Central memory CD8-positive, alpha-beta T cell (primary cell): ENCODE measurements at regions not wholly inside any gene's neighbourhood (a gene's known extent, or its start where the extent isn't known, plus 50 kb on each side); places are given as distances from the start of the nearest gene placed in this dataset.
"Not testable (repeated sequence)": the region's sequence is repeated elsewhere in the genome, so short reads cannot be mapped to it uniquely, and the experiment has no call there.

ENCODE experiments used
- ATAC-seq: fragments of 150-1000 bp; cut with Tn5 transposase; replicated peaks from 2 replicates; pipeline ENCODE4 v1.10.0; 2022; ENCODE audit warnings: mild to moderate bottlenecking, moderate FRiP score, moderate number of reproducible peaks; ENCODE audit not compliant: poor library complexity, severe bottlenecking; ENCODE audit errors: extremely low read depth
- DNase-seq, 2 donors: peaks; one replicate each; pipeline ENCODE4 v3.0.0; 2021; ENCODE audit warnings: low spot score in 2 of 2
- H3K27ac Mint-ChIP-seq: one replicate; pipeline ENCODE4 v1.8.0; 2022; ENCODE audit warnings: low read depth, mild to moderate bottlenecking, moderate library complexity, mixed read lengths
- H3K27me3 Mint-ChIP-seq: one replicate; pipeline ENCODE4 v1.8.0; 2022; ENCODE audit warnings: mixed read lengths
- H3K36me3 Mint-ChIP-seq: one replicate; pipeline ENCODE4 v1.8.0; 2022; ENCODE audit warnings: mild to moderate bottlenecking, moderate library complexity, mixed read lengths; ENCODE audit not compliant: insufficient read depth
- H3K4me1 Mint-ChIP-seq: one replicate; pipeline ENCODE4 v1.8.0; 2022; ENCODE audit warnings: mixed read lengths
- H3K4me3 Mint-ChIP-seq: one replicate; pipeline ENCODE4 v1.8.0; 2022; ENCODE audit warnings: mild to moderate bottlenecking, moderate library complexity, mixed read lengths
- H3K9me3 Mint-ChIP-seq: one replicate; pipeline ENCODE4 v1.8.0; 2022; ENCODE audit warnings: mixed read lengths

- H3K27me3 Mint-ChIP-seq: no peaks in the 10 kb centered on the region
- no peaks in the 10 kb centered on the region for H3K36me3 Mint-ChIP-seq
- no peaks in the 10 kb centered on the region for H3K9me3 Mint-ChIP-seq
- H3K27ac Mint-ChIP-seq: no peak overlapping the region
- no peaks in the 10 kb centered on the region for H3K4me1 Mint-ChIP-seq
- no peak overlapping the region for H3K4me3 Mint-ChIP-seq
- ATAC-seq: no peak
- DNase-seq: no peak
Observed at GRCh38 chr6:160863782-160864181, 127.8 kb upstream of the MAP3K4 start.

GRCh38 chr6:160871320-160871719, 120.2 kb upstream of the MAP3K4 start:
- Mint-ChIP-seq H3K27ac (no peak overlapping the region), H3K36me3 (no peaks in the 10 kb centered on the region), H3K27me3 (peaks cover 35% of the 10 kb centered on the region), H3K4me1 (no peaks in the 10 kb centered on the region), H3K4me3 (no peak overlapping the region), H3K9me3 (no peaks in the 10 kb centered on the region)
- DNase-seq (no peak), ATAC-seq (no peak)

- Mint-ChIP-seq H3K27ac (no peak overlapping the region), H3K9me3 (no peaks in the 10 kb centered on the region), H3K4me3 (no peak overlapping the region), H3K27me3 (peaks cover 36% of the 10 kb centered on the region), H3K36me3 (no peaks in the 10 kb centered on the region), H3K4me1 (no peaks in the 10 kb centered on the region)
- no peak for DNase-seq
- ATAC-seq: no peak
Observed at GRCh38 chr6:160881148-160881808, 110.3 kb upstream of the MAP3K4 start.

- Mint-ChIP-seq H3K27me3 (peaks cover 36% of the 10 kb centered on the region), H3K4me3 (no peak overlapping the region), H3K36me3 (no peaks in the 10 kb centered on the region), H3K27ac (no peak overlapping the region), H3K9me3 (no peaks in the 10 kb centered on the region), H3K4me1 (no peaks in the 10 kb centered on the region)
- ATAC-seq (no peak), DNase-seq (no peak)
Observed at GRCh38 chr6:160882006-160882405, 109.6 kb upstream of the MAP3K4 start.

- Mint-ChIP-seq H3K4me1 (no peaks in the 10 kb centered on the region), H3K27ac (no peak overlapping the region), H3K36me3 (no peaks in the 10 kb centered on the region), H3K27me3 (peaks cover 34% of the 10 kb centered on the region), H3K4me3 (no peak overlapping the region), H3K9me3 (no peaks in the 10 kb centered on the region)
- DNase-seq (no peak), ATAC-seq (no peak)
Observed at GRCh38 chr6:160882791-160883279, 108.7 kb upstream of the MAP3K4 start.

GRCh38 chr6:160883560-160883959, 108.0 kb upstream of the MAP3K4 start:
- H3K9me3 Mint-ChIP-seq: no peaks in the 10 kb centered on the region
- no peaks in the 10 kb centered on the region for H3K36me3 Mint-ChIP-seq
- peaks cover 27% of the 10 kb centered on the region for H3K27me3 Mint-ChIP-seq
- DNase-seq (no peak), ATAC-seq (no peak)
- H3K27ac Mint-ChIP-seq: no peak overlapping the region
- H3K4me3 Mint-ChIP-seq: no peak overlapping the region
- no peaks in the 10 kb centered on the region for H3K4me1 Mint-ChIP-seq

- H3K9me3 Mint-ChIP-seq: no peaks in the 10 kb centered on the region
- peaks cover 23% of the 10 kb centered on the region for H3K27me3 Mint-ChIP-seq
- no peak for ATAC-seq
- no peak overlapping the region for H3K4me3 Mint-ChIP-seq
- H3K4me1 Mint-ChIP-seq: no peaks in the 10 kb centered on the region
- no peaks in the 10 kb centered on the region for H3K36me3 Mint-ChIP-seq
- no peak overlapping the region for H3K27ac Mint-ChIP-seq
- DNase-seq: no peak
Observed at GRCh38 chr6:160883999-160884398, 107.6 kb upstream of the MAP3K4 start.

- not testable (repeated sequence) for H3K4me1 Mint-ChIP-seq, ATAC-seq, H3K4me3 Mint-ChIP-seq, DNase-seq, H3K27ac Mint-ChIP-seq, H3K9me3 Mint-ChIP-seq, H3K36me3 Mint-ChIP-seq
- H3K27me3 Mint-ChIP-seq: peaks cover 39% of the 10 kb centered on the region
Observed at GRCh38 chr6:160889148-160889547, 102.4 kb upstream of the MAP3K4 start.

GRCh38 chr6:160891690-160892089, 99.9 kb upstream of the MAP3K4 start:
- Mint-ChIP-seq H3K36me3 (no peaks in the 10 kb centered on the region), H3K27me3 (peaks cover 54% of the 10 kb centered on the region), H3K4me1 (no peaks in the 10 kb centered on the region), H3K27ac (no peak overlapping the region), H3K4me3 (no peak overlapping the region), H3K9me3 (no peaks in the 10 kb centered on the region)
- no peak for DNase-seq
- ATAC-seq: no peak

- Mint-ChIP-seq H3K27ac (no peak overlapping the region), H3K4me1 (no peaks in the 10 kb centered on the region), H3K36me3 (no peaks in the 10 kb centered on the region), H3K27me3 (peaks cover 56% of the 10 kb centered on the region), H3K4me3 (no peak overlapping the region), H3K9me3 (no peaks in the 10 kb centered on the region)
- no peak for DNase-seq
- no peak for ATAC-seq
Observed at GRCh38 chr6:160895562-160895961, 96.0 kb upstream of the MAP3K4 start.

- ATAC-seq: no peak
- no peaks in the 10 kb centered on the region for H3K4me1 Mint-ChIP-seq
Observed at GRCh38 chr6:160899671-160900430, 91.7 kb upstream of the MAP3K4 start.

GRCh38 chr6:160911949-160912348, 79.6 kb upstream of the MAP3K4 start:
- Mint-ChIP-seq H3K4me1 (no peaks in the 10 kb centered on the region), H3K36me3 (no peaks in the 10 kb centered on the region)

More at GRCh38 chr6:160899671-160900430, 91.7 kb upstream of the MAP3K4 start:
- Mint-ChIP-seq H3K27me3 (peaks cover 51% of the 10 kb centered on the region), H3K4me3 (no peak overlapping the region), H3K36me3 (no peaks in the 10 kb centered on the region), H3K9me3 (no peaks in the 10 kb centered on the region), H3K27ac (no peak overlapping the region)
- DNase-seq: no peak

GRCh38 chr6:160912411-160912810, 79.2 kb upstream of the MAP3K4 start:
- Mint-ChIP-seq H3K4me3 (no peak overlapping the region), H3K27ac (no peak overlapping the region), H3K36me3 (no peaks in the 10 kb centered on the region), H3K9me3 (no peaks in the 10 kb centered on the region), H3K4me1 (no peaks in the 10 kb centered on the region), H3K27me3 (peaks cover 30% of the 10 kb centered on the region)
- ATAC-seq: no peak
- no peak for DNase-seq

More at GRCh38 chr6:160911949-160912348, 79.6 kb upstream of the MAP3K4 start:
- no peak for DNase-seq
- ATAC-seq: no peak
- H3K27ac Mint-ChIP-seq: no peak overlapping the region
- no peaks in the 10 kb centered on the region for H3K9me3 Mint-ChIP-seq
- peaks cover 30% of the 10 kb centered on the region for H3K27me3 Mint-ChIP-seq
- no peak overlapping the region for H3K4me3 Mint-ChIP-seq
